WI38 (cell line): ENCODE measurements at regions not wholly inside any gene's neighbourhood (a gene's known extent, or its start where the extent isn't known, plus 50 kb on each side); places are given as distances from the start of the nearest gene placed in this dataset.

Experiments
- H3K4me3 ChIP-seq: 2 replicates; pipeline ENCODE4 v1.5.1; 2011; ENCODE audit warnings: low read depth, mild to moderate bottlenecking, control low read depth, low read length
- TF ChIP-seq, protein P1 (sequence below): IDR thresholded peaks from 2 replicates; pipeline ENCODE4 v1.5.1; 2012; ENCODE audit warnings: low read depth, mild to moderate bottlenecking, control low read depth, low read length

DNA sequence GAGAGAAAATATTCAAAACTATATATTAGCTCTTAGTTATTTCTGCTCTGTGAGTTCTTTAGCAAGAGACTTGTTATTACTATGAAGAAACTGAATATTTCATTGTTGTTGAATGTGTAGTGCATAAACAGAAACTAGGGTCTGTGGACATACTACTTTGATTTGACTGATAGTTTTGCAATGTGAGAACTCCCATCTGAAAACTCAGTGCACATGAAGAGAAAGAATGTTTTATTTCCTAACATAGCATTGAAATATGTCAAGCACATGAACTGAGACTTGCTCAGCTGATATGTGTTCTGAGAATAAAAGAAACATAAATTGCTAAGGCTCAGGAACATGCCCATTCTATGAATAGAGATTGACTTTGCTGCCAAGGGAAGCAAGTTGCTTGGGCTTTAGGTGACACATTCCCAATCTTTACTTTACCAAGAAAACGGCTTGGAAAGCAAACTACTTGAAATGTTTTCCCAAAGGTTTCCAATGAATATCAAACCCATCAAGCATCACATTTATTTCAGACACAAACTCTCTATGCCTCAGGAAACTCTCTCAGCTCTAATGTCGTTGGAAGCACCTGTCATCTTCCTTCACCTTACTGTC lies 290.4 kb downstream of the SLC16A7 start:
- H3K4me3 ChIP-seq: no peak overlapping the region
- TF ChIP-seq, protein P1, sequence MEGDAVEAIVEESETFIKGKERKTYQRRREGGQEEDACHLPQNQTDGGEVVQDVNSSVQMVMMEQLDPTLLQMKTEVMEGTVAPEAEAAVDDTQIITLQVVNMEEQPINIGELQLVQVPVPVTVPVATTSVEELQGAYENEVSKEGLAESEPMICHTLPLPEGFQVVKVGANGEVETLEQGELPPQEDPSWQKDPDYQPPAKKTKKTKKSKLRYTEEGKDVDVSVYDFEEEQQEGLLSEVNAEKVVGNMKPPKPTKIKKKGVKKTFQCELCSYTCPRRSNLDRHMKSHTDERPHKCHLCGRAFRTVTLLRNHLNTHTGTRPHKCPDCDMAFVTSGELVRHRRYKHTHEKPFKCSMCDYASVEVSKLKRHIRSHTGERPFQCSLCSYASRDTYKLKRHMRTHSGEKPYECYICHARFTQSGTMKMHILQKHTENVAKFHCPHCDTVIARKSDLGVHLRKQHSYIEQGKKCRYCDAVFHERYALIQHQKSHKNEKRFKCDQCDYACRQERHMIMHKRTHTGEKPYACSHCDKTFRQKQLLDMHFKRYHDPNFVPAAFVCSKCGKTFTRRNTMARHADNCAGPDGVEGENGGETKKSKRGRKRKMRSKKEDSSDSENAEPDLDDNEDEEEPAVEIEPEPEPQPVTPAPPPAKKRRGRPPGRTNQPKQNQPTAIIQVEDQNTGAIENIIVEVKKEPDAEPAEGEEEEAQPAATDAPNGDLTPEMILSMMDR: no peak

DNA sequence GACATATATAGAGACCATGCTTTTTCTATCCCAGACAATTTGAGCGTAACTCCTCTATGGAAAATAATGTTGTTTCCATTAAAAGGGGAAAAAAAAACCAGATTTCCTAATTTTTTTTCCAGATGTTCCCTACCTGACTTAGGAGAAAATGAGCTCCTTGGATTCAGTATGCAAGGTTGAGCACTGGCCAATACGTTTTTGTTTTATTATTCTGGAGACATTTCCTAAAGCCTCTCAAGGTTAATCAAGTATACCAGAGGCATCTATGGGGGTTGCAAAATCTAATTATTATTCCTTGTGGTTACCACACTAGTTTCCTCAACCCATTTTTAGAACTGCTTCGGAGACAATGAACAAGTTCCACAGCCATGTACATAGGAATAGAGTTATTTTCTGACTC lies 291.3 kb downstream of the SLC16A7 start:
- H3K4me3 ChIP-seq: no peak overlapping the region
- TF ChIP-seq, protein P1: no peak

GRCh38 chr12:59890896-59891579 lies 295.2 kb downstream of the SLC16A7 start:
- no peak overlapping the region for H3K4me3 ChIP-seq
- TF ChIP-seq, protein P1: no peak

DNA sequence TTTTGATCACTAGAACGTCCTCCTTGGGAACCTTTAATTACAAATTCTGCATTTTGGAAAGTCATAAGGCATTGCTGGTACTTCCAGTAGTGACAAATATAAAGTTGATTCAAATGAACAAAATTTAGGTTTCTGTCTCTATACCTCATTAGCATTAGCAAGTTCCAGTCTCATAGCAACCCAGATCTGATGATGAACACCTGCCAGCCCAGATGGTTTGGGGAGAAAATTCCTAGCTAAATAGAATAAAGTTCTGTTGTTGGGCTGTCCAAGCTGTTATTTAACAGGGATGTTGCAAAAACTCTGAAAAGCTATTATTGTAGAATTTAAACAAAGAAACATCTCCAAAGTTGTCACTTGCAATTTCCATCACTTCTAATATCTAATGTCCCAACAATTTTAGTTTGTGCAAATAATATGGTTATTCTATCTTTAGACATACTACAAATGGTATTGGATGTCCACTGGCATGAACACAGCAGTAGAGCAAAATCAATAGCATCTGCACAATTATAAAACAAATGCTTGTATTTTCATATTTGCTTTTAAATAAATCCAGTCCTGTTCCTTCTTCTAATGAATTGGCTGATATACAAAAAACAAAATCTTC lies 299.4 kb downstream of the SLC16A7 start:
- no peak overlapping the region for H3K4me3 ChIP-seq
- TF ChIP-seq, protein P1: no peak

GRCh38 chr12:59904874-59905521 lies 309.2 kb downstream of the SLC16A7 start:
- no peak overlapping the region for H3K4me3 ChIP-seq
- TF ChIP-seq, protein P1: no peak

DNA sequence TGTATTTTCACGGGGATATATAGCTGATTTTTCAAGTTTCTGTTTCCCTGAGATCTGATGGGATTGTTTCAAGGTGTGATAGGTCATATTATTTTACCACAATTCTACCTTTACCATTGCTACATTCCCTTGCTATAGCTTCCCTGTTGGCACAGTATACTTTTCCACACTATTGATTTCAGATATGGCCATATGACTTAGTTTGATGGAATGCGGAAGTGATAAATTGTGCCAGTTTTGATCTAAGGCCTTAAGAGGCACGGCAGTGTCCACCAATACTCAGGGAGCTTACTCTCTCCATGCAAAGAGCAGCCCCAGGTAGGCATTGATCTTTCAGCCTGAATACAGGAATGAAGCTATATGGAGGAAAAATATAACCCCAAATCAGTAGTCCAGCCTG lies 315.7 kb downstream of the SLC16A7 start:
- TF ChIP-seq, protein P1: no peak
- H3K4me3 ChIP-seq: no peak overlapping the region

GRCh38 chr12:59916988-59917387 lies 321.2 kb downstream of the SLC16A7 start:
- TF ChIP-seq, protein P1: no peak

More at GRCh38 chr12:59916988-59917387, 321.2 kb downstream of the SLC16A7 start:
- no peak overlapping the region for H3K4me3 ChIP-seq
